HG03060 (cell line): ENCODE measurements at regions not wholly inside any gene's neighbourhood (a gene's known extent, or its start where the extent isn't known, plus 50 kb on each side); places are given as distances from the start of the nearest gene placed in this dataset.

Experiments used
- ATAC-seq: cut with Tn5 transposase; IDR thresholded peaks from one replicate; pipeline ENCODE4 v1.9.1; 2021; ENCODE audit warnings: low read depth, moderate number of reproducible peaks; ENCODE audit not compliant: unreplicated experiment

DNA sequence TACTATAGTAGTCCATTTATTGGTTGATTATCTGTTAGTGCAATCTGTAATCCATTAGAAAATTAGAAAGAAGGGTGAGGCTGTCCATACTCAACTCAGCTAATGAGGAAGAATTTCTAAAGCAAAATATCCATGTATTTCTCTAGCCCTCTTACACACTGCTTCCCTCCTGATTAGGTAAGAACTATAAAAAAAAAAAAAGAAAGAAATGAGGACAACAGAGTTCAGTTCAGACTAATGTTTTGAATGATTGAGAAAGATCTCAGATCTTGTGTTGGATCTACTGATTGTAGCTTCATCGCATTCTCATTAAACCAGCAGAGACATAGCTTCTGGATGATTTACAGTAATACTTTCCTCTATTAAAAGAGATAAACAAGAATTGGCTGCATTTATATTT is 233.3 kb downstream of the KLF5 start:
- no peak for ATAC-seq

GRCh38 chr13:73290844-73291243 is 232.0 kb downstream of the KLF5 start:
- ATAC-seq, result no peak

DNA sequence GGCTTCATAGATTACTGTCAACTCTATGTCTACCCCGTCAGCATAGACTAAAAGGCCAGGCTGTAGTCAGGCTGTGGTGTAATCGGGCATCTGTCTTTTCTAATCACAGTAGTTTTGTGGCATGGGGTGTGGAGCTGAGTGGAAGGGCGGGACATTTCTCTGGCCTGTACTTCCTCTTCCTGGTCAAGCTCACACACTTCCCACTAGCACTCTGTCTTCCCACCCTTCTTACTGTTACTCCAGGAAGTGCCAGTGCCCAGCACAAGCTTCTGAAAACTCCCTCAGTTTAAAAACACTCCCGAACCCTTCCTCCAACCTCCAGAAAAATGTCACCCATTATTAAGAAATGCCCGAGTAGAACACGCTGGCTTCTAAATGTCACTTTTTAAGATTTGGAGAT is 229.8 kb downstream of the KLF5 start:
- no peak for ATAC-seq

GRCh38 chr13:73287831-73288230 is 229.0 kb downstream of the KLF5 start:
- no peak for ATAC-seq

DNA sequence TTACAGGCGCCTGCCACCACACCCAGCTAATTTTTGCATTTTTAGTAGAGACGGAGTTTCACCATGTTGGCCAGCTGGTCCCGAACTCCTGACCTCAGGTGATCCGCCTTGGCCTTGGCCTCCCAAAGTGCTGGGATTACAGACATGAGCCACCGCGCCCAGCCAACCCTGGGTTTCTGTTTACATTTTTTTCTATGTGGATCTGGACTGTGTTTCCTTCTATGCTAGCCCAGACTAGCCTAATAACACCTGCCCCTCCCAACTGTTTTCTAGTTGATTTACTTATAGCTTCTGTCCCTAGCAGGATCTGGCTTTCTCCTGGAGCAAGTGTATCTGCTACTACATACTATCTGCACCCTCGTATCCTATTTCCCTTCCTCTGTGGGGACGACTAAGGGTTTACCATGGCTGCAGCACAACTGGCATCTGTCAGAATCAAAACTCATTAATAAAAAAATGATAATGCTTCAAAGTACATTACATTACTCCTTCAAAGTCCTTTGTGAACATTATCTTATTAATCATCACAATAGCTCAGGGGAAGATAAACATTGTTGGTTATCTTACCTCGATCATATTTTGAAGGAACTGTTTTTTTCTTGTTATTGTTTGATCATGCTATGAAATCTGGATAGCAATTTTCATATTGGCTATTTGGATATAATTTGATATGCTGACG is 228.3 kb downstream of the KLF5 start:
- ATAC-seq, result no peak

GRCh38 chr13:73286177-73286576 is 227.4 kb downstream of the KLF5 start:
- ATAC-seq, result no peak

- ATAC-seq, result no peak
These were observed 225.5 kb downstream of the KLF5 start for GRCh38 chr13:73284081-73284874.

- no peak for ATAC-seq
These were observed 224.8 kb downstream of the KLF5 start for GRCh38 chr13:73283636-73284035.

- ATAC-seq, result no peak
These were observed 222.9 kb downstream of the KLF5 start for GRCh38 chr13:73281746-73282145.

- ATAC-seq, result no peak
These were observed 219.4 kb downstream of the KLF5 start for GRCh38 chr13:73278186-73278585.

GRCh38 chr13:73275163-73275562 is 216.4 kb downstream of the KLF5 start:
- no peak for ATAC-seq

- ATAC-seq, result no peak
These were observed 215.3 kb downstream of the KLF5 start for GRCh38 chr13:73274147-73274546.

GRCh38 chr13:73273745-73274144 is 214.9 kb downstream of the KLF5 start:
- ATAC-seq, result no peak

DNA sequence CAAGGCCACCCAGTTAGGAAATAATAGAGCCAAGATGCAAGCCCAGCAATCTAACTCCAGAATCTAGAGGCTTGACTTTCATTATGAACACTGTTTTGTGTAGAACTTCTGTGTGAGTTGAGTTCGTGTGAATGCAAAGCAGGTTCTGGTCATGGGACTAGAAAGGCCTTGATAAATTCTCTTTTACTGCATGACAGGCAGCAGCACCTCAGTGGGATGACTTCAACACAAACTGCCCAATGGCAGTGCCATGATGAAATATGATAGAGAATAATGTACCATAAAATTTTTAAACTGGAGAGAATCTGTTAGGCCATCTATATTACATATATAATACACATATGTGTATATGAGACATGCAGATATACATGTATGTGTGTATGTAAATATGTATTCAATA is 214.5 kb downstream of the KLF5 start:
- ATAC-seq, result no peak

- no peak for ATAC-seq
These were observed 214.0 kb downstream of the KLF5 start for GRCh38 chr13:73272831-73273230.

DNA sequence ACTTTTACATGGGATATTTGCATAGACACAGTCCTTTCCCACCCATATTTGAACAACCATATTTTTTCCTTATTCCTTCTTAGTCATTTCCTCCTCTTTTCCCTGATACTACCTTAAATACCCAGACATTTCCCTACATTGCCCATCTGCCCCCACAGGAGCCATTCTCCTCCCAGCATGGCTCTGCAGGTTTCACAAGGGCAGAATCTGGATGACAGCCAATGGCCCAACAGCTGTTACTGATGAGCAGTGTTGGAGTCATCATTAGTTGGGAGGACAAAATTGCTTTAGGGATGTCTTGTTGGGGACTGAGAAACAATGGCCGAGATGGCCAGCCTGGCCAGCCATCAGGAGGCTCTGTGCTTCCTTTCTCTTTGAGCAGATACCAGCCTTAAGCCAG is 209.5 kb downstream of the KLF5 start:
- no peak for ATAC-seq

GRCh38 chr13:73266640-73267180 is 207.9 kb downstream of the KLF5 start:
- no peak for ATAC-seq

DNA sequence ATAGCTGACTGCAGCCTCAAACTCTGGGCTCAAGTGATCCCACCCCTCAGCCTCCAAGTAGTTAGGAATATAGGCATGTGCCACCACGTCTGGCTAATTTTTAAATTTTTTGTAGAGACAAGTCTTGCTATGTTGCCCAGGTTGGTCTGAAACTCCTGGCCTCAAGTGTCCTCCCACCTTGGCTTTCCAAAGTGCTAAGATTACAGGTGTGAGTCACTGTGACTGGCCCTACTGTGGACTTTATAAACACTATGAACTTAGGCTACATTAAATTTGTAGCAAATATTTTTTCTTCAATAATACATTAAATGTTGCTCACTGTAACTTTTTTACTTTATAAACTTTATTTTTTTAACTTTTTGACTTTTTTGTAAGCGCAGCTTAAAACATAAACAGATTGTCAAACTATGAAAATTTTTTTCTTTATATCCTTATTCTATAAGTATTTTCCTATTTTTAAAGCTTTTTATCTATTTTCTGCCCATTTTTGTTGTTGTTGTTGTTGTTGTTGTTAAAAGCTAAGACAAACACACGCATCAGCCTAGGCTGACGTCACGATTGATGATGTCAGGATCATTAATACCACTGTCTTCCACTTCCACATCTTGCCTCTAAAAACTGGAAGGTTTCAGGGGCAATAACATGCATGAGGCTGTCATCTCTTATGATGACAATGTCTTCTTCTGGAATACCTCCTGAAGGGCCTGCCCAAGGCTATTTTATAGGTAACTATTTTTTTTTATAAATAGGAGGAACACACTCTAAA is 204.2 kb downstream of the KLF5 start:
- ATAC-seq, result no peak

GRCh38 chr13:73261739-73262216 is 203.0 kb downstream of the KLF5 start:
- no peak for ATAC-seq

DNA sequence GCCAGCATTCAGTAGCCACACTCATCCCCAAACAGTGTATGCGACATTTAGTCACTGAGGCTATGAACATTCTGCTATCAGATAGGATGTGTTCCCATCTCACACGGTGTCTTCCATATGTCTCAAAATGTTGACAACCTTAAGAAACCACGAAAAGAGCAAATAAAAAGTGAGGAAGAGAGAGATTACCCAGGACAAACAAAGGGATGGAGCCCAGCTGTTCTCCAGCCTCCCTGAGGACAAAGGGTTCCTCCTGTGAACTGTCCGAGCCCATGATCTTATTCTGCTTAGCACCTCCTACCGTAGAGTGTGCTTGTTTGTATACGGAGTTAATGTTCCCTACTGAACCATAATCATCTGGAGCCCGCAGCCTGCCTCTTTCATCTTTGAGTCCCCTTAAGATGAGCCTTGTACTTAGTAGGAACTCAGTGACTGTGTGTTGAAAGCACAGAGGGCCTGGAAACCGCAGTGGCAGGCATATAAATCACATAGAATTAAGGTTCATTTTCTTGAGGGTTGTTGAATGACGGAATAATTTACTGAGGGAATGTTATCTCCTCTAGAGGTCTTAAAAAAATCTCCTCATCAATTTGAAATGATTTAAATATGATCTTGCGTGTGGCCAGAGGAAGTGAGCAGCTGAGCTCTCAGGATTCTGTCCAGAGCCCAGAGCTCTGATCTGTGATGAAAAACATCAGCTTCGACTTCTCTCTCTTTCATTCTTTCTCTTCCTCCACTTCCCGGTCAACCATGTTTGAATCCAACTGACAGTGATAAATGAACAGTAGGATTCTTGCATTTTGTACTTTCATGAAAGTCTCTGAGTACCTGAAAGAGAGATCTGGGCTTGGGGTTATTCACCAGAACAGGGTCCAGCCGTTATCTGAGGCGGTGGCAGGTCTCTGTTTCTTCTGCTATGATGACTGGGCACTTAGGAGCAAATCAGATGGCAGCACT is 200.5 kb downstream of the KLF5 start:
- ATAC-seq, result no peak
